Skeletal muscle cell (primary cell): ENCODE measurements at regions not wholly inside any gene's neighbourhood (a gene's known extent, or its start where the extent isn't known, plus 50 kb on each side); places are given as distances from the start of the nearest gene placed in this dataset.

Experiments used
- DNase-seq: peaks from one replicate; pipeline ENCODE4 v3.0.0-alpha.2; 2010; ENCODE audit warnings: low read depth
- H3K4me3 ChIP-seq: 2 replicates; pipeline ENCODE4 v1.5.1; 2011; ENCODE audit warnings: low read depth, mild to moderate bottlenecking, control low read depth, low read length, moderate library complexity

- no peak overlapping the region for H3K4me3 ChIP-seq
- no peak for DNase-seq
Observed at GRCh38 chr11:92505689-92506088, 281.1 kb downstream of the FAT3 start.

DNA sequence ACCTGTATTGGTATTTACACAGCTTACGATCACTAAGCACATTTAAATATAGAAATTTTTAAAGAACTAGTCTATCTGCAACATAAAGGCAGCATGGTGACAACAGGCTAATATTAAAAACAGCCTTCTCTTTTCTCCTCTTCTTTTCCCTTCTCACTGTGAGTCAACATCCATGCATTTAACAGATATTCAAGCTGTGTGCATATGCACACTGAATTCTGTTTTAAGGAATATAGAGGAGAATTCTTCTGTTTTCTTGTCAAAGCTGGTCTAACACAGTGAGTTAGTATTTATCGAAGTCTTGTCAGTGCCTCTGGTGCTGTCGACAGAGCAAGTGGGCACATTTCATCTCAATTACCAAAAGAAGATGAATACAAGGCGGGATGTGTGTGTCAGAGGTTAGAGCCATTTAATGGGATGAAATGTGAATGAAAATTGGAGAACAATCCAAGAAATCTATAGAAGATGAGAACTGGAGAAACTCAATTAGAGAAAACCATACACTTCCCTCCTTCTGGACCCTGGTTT, 282.3 kb downstream of the FAT3 start:
- DNase-seq, result no peak
- H3K4me3 ChIP-seq, result no peak overlapping the region

- no peak overlapping the region for H3K4me3 ChIP-seq
- no peak for DNase-seq
Observed at GRCh38 chr11:92510591-92510990, 286.0 kb downstream of the FAT3 start.

- H3K4me3 ChIP-seq, result no peak overlapping the region
- no peak for DNase-seq
Observed at GRCh38 chr11:92511522-92512203, 287.0 kb downstream of the FAT3 start.

DNA sequence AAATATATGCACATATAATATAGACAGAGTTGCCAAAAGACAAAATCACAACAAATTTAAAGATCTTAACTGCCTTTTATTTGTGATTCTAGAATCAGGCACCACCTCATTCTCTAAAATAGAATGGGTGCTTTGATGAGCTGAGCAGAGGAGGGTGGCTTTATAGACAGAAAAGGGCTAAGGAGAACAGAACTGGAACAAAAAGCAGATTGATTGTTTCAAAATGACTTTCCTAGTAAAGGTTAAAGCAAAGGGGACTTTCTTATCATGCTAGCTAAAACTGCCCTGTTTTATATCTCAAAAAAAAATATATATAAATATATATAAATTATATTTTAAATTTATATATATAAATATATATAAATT, 287.6 kb downstream of the FAT3 start:
- H3K4me3 ChIP-seq, result no peak overlapping the region

GRCh38 chr11:92523611-92524010, 299.0 kb downstream of the FAT3 start:
- H3K4me3 ChIP-seq, result no peak overlapping the region
- no peak for DNase-seq

More for the DNA sequence above, 287.6 kb downstream of the FAT3 start:
- no peak for DNase-seq

DNA sequence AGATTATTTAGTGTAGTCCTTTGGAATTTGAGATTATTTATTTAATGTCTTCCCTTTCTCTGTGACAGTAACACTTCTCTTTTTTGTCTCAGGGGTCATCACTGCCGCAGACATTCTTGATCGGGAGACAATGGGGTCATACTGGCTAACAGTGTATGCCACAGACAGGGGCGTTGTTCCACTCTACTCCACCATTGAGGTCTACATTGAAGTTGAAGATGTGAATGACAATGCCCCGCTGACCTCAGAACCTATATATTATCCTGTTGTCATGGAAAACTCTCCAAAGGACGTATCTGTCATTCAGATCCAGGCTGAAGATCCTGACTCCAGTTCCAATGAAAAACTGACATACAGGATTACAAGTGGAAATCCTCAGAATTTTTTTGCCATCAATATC, 299.9 kb downstream of the FAT3 start:
- H3K4me3 ChIP-seq, result no peak overlapping the region
- DNase-seq, result no peak

- H3K4me3 ChIP-seq, result no peak overlapping the region
- DNase-seq, result no peak
Observed at GRCh38 chr11:92527467-92527866, 302.8 kb downstream of the FAT3 start.

- H3K4me3 ChIP-seq, result no peak overlapping the region
- DNase-seq, result peak; percentile 48
Observed at GRCh38 chr11:92528001-92528400, 303.4 kb downstream of the FAT3 start.

DNA sequence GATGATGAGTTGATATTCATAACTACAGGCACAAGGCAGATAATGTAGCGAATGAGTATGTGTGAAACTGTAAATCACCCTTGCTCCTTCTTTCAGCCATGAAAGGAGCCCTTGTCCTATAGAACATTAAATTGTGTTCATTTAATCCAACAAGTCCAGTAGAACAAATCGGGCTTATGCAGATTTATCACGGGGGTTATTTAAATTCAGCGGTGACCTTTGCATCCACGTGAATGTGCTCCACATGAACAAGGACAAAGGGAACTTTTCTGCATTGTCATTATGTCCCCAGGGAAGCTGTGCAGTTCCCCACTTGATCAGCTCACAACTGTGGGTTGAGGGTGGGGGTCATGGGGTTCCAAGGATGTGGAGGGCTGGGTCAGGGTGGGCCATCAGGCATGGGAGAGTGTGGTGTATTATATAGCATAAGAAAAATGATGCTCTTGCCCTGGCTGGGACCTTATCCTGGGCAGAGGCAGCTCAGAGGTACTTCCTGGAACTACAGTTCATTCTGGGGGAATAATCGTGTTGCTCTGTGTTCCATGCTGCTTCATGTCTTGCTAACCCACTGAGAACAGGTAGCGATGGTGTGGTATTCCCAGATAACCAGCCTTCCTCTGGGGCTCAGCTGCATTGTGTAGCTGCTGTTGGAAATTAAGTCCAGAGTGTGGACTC, 306.6 kb downstream of the FAT3 start:
- DNase-seq, result no peak
- H3K4me3 ChIP-seq, result no peak overlapping the region

DNA sequence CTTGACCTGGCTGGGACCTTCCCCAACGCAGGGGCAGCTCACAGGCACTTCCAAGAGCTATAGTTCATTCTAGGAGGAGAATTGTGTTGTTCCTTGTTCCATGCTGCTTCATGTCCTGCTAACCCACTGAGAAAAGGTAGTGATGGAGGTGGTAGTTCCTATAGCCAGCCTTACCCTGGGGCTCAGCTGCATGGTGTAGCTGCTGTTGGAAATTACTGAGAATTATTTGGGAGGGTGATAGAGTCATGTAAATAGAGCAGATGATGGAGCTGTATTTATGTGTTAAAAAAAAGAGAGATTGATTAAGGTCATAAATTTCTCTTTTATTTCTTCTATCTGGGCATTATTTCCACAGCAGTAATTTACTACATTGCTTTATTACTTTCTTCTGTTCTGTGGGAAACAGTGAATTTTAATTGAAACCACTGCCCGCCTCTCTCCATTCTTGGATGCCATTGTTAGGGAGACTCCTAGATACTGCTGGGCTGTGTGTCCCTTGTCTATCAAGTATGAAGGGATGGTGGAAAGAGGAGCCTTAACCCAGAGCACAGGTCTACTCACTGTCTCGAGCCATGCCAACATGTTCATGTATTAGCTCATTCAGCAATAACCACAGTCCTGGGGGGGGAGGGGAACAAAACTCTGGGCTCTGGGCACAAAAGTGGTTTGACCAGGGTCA, 309.2 kb downstream of the FAT3 start:
- no peak overlapping the region for H3K4me3 ChIP-seq
- no peak for DNase-seq

DNA sequence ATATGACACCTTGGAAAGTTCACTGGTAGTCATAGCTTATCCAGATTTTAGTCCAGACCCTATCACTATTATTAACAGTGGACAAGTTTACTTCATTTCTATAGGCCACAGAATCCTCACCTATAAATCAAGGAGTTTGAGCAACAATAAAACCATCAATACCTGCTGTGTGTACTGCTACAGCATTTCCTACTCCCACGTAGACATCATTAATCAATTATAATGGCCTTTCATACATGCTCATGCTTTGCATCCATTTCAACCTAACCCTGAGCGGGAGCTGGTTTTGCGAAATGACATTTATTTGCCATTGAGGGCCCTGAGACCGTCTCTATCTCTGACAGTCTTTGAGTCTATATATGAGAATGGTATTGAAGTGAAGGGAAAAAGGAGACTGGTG, 312.3 kb downstream of the FAT3 start:
- no peak for DNase-seq
- H3K4me3 ChIP-seq, result no peak overlapping the region

DNA sequence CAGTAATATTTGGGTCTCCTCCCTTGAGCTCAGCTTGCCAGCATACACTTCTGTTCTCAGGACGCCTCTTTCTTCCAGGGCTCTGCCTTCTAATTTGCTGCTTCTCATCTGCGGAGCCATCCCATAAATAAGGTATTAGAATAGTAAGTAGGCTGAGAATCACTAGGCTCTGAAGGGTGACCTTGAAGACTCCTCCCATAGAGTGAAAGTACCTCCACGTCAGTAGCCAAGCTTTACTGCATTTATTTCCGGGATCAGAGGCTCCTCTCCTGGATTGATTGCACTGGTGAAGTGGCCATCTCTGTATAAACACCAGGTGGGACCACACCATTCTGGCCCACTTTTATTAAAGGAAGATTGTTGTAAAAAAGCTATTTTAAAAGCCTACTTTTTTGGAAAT, 315.5 kb downstream of the FAT3 start:
- H3K4me3 ChIP-seq, result no peak overlapping the region
- DNase-seq, result no peak

DNA sequence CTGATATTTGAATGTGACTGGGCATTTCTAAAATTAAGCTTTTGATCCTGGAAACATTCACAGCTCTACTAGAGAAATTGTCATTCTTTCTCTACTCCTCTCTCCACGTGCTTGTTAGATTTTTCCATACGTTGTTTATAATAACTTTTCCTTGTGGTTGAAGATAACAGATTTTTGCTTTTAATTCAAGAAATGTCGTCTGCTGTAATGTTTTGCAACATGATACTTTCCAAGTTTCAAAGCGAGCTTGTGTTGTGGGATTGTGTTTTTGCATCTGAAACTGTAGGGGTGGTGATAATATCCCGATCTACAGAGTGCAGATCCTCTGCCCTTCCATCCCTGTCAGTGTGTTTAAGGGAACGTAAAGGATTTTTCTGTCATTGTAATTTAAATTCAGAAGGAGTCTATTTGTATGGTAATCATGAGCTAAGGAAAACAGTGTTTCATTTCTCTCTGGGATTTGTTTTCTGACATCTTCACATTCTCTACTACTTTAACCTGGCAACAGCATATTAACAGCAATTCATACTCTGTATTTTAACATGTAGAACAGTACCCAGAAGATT, 321.4 kb downstream of the FAT3 start:
- H3K4me3 ChIP-seq, result no peak overlapping the region
- DNase-seq, result no peak

DNA sequence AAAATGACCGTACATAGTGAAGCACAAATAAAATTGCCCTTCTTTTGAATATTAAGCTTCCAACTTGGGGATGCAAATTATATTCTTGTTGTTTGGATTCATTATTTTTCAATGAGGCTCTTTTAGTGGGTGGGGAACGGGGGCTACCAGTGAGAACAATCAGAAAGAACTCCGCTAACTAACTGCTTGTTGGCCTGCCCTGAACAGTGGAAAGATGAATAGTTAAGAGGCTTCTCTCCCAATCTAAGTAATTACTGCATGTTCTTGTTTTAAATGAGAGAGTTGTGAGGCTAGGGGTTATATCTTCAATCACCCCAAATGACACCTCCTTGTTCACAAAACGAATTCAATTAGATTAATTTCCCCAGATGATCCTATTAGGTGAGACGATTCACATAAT, 322.0 kb downstream of the FAT3 start:
- DNase-seq, result no peak
- H3K4me3 ChIP-seq, result no peak overlapping the region

DNA sequence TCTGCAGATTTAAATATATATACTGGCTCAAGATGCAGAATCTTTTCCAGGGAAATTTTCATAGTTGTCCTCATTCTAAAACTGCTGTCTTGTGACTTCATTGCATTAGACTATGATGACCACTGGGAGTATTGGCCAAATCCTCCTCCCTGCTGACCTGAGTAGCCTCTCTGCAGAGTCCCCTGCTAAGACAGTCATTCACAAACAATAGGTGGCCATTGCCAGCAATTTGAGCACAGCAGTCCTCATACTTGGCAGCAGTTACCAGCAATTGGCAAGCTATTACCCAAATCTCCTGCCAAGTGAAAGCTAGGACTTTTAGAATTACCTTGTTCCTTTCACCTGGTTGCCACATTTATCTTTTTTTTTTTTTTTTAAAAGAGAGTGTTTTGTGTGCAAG, 325.8 kb downstream of the FAT3 start:
- H3K4me3 ChIP-seq, result no peak overlapping the region
- DNase-seq, result no peak

GRCh38 chr11:92550871-92551270, 326.3 kb downstream of the FAT3 start:
- no peak overlapping the region for H3K4me3 ChIP-seq

DNA sequence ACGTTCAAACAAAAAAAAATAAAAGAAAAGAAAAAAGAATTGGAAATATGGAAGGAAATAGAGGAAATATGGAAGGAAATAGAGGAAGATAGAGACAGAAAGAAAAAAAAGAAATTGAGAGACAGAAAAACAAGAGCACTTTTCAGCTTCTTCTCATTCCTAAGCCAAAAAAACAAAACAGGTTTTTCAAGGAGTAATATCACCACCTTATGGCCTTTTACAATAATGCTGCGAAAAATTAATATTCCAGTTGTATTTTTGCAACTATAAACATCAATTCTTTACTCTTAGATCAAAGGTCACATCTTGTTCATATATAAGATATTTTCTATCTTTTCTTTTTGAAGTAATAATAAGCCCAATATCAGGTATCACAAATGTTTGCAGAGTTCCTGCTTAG, 328.3 kb downstream of the FAT3 start:
- DNase-seq, result no peak
- no peak overlapping the region for H3K4me3 ChIP-seq

More at GRCh38 chr11:92550871-92551270, 326.3 kb downstream of the FAT3 start:
- no peak for DNase-seq

- DNase-seq, result no peak
Observed at GRCh38 chr11:92554688-92555087, 330.1 kb downstream of the FAT3 start.

GRCh38 chr11:92556431-92556830, 331.8 kb downstream of the FAT3 start:
- no peak for DNase-seq

More at GRCh38 chr11:92554688-92555087, 330.1 kb downstream of the FAT3 start:
- H3K4me3 ChIP-seq, result no peak overlapping the region

More at GRCh38 chr11:92556431-92556830, 331.8 kb downstream of the FAT3 start:
- H3K4me3 ChIP-seq, result no peak overlapping the region
